ENCODE measurements at regions not wholly inside any gene's neighbourhood (a gene's known extent, or its start where the extent isn't known, plus 50 kb on each side); places are given as distances from the start of the nearest gene placed in this dataset.
"Not testable (repeated sequence)": the region's sequence is repeated elsewhere in the genome, so short reads cannot be mapped to it uniquely, and the experiment has no call there.

GRCh38 chr16:5154006-5154405 is 56.4 kb upstream of the EEF2KMT start:
- not testable (repeated sequence) for TF ChIP-seq POLR2A, CTCF (IDR thresholded peaks at IDR 0.05)
